ENCODE measurements at regions not wholly inside any gene's neighbourhood (a gene's known extent, or its start where the extent isn't known, plus 50 kb on each side); places are given as distances from the start of the nearest gene placed in this dataset.
A peak's percentile ranks its signal among the peaks of the same experiment; 100 is the strongest.

GRCh38 chr14:101708853-101709532, 52.5 kb upstream of the PPP2R5C start (continued):
- no peak for TF ChIP-seq RBBP5 (IDR thresholded peaks at IDR 0.05; ENCODE audit: borderline replicate concordance, insufficient read depth, low read length, poor library complexity, severe bottlenecking)

GRCh38 chr14:101709533-101709881, 52.0 kb upstream of the PPP2R5C start:
- H3K9me3 ChIP-seq (replicated peaks; ENCODE audit: control insufficient read depth, insufficient read depth, low read depth, low read length) = peaks cover 5% of the 10 kb centered on the region; the same call in 1 of the 2 replicates
- no peaks in the 10 kb centered on the region for H4K20me1 ChIP-seq (replicated peaks; ENCODE audit: control insufficient read depth, insufficient read depth, low read length)
- 0 out of 2 replicates have a peak overlapping the region, but pooled peaks have one; percentile 19 for H3K4me3 ChIP-seq
- ChIA-PET CTCF (ENCODE audit: low intra/inter-chr PET ratio) (interaction anchor here (0.6 kb wide), 1 partner anchor 52 kb away, joined by 3 read pairs; no protein-coding TSS in a partner anchor), POLR2A (interaction anchor here (0.8 to 2.5 kb wide), 10 partner anchors 9 to 306 kb away, joined by 3 to 12 read pairs (median 4); no protein-coding TSS in a partner anchor)
- in situ Hi-C loops (cut with MboI) (loop anchor here (10.0 kb wide), 1 partner anchor 605 kb away; the partner anchor contains the start of gene ZNF839), intact Hi-C loops (cut with micrococcal nuclease) (loop anchor here (5.0 kb wide), 3 partner anchors 183 to 603 kb away; no protein-coding TSS in a partner anchor)
- ATAC-seq (no peak), FAIRE-seq (no peak), DNase-seq (ENCODE audit: extremely low read depth in 1 of 4, low spot score in 3 of 4) (no peak)
- TF ChIP-seq POLR2AphosphoS5 (IDR thresholded peaks at IDR 0.05; ENCODE audit: control insufficient read depth, insufficient read depth, low read depth, low read length) (peak; percentile 35; the same call in 1 of the 2 replicates), ZC3H4 (CRISPR knock-in tag; IDR thresholded peaks at IDR 0.05; ENCODE audit: borderline replicate concordance) (peak; percentile 88; the same call in 1 of the 2 replicates), KDM5B (IDR thresholded peaks at IDR 0.05; ENCODE audit: insufficient replicate concordance, low read depth, low read length) (peak; percentile 55), ZNF133 (CRISPR knock-in tag; IDR thresholded peaks at IDR 0.05) (no peak), ELF2 (CRISPR knock-in tag; IDR thresholded peaks at IDR 0.05) (no peak), DDX20 (tag; IDR thresholded peaks at IDR 0.05; ENCODE audit: low read depth) (no peak), POLR2G (IDR thresholded peaks at IDR 0.05; ENCODE audit: low read depth, low read length) (peak; percentile 61), SUPT5H (IDR thresholded peaks at IDR 0.05) (peak; percentile 64; the same call in 1 of the 2 replicates), ZNF785 (CRISPR knock-in tag; IDR thresholded peaks at IDR 0.05) (no peak), RBFOX2 (IDR thresholded peaks at IDR 0.05; ENCODE audit: low read depth, low read length) (peak; percentile 75), HMGN3 (IDR thresholded peaks at IDR 0.05; ENCODE audit: borderline replicate concordance, extremely low read depth, insufficient read length, low read depth, low read length) (peak; percentile 35), KLF6 (CRISPR knock-in tag; IDR thresholded peaks at IDR 0.05; ENCODE audit: borderline replicate concordance) (no peak), ZNF507 (tag; conservative IDR thresholded peaks at IDR 0.05) (no peak), POLR2AphosphoS2 (IDR thresholded peaks at IDR 0.05; ENCODE audit: low read length) (peak; percentile 93), RB1 (IDR thresholded peaks at IDR 0.05; ENCODE audit: low read depth) (0 out of 2 replicates have a peak, but pooled peaks have one; percentile 11), CEBPB (tag; IDR thresholded peaks at IDR 0.05) (no peak)
- TF ChIP-seq, protein P1, sequence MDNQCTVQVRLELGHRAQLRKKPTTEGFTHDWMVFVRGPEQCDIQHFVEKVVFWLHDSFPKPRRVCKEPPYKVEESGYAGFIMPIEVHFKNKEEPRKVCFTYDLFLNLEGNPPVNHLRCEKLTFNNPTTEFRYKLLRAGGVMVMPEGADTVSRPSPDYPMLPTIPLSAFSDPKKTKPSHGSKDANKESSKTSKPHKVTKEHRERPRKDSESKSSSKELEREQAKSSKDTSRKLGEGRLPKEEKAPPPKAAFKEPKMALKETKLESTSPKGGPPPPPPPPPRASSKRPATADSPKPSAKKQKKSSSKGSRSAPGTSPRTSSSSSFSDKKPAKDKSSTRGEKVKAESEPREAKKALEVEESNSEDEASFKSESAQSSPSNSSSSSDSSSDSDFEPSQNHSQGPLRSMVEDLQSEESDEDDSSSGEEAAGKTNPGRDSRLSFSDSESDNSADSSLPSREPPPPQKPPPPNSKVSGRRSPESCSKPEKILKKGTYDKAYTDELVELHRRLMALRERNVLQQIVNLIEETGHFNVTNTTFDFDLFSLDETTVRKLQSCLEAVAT (IDR thresholded peaks at IDR 0.05) = peak in 1 of 2 experiments; percentile 38; a peak in 1 of 4 replicates
- peak overlapping the region; percentile 92 for H3K4me2 ChIP-seq (ENCODE audit: insufficient read depth, low read length)
- H3K36me3 ChIP-seq (ENCODE audit: control insufficient read depth, insufficient read depth, low read length) = no peaks in the 10 kb centered on the region
- BruUV-seq (replicated peaks) = no TSS peak
- WGBS (ENCODE audit: insufficient coverage, low coverage, missing lambda C conversion rate) = 50% methylated on average over 4 of the region's 11 CpGs
- 0 out of 3 replicates have a peak, but pooled peaks cover 3% of the 10 kb centered on the region for H3K79me2 ChIP-seq (ENCODE audit: control insufficient read depth, insufficient read depth, low read length)
- no peaks in the 10 kb centered on the region for H3K27me3 ChIP-seq (ENCODE audit: control insufficient read depth in 2 of 2, insufficient read depth in 2 of 2, low read length in 2 of 2)
- H3K9me1 ChIP-seq (ENCODE audit: control insufficient read depth, insufficient read depth, low read length) = no peaks in the 10 kb centered on the region
- peak overlapping the region; percentile 99 for H3K27ac ChIP-seq (ENCODE audit: extremely low read depth, low read depth, low read length)
- peak overlapping the region; percentile 88 to 92 for H3K9ac ChIP-seq (ENCODE audit: insufficient read depth in 1 of 2, low read depth in 2 of 2, low read length in 2 of 2)
- H2AFZ ChIP-seq (ENCODE audit: low read depth, low read length) = peak overlapping the region; percentile 71; the same call in 1 of the 2 replicates
- H3K4me1 ChIP-seq (replicated peaks in 1 of 2; ENCODE audit: control insufficient read depth in 2 of 2, insufficient read depth in 2 of 2, low read length in 2 of 2) = peaks cover 49 to 56% of the 10 kb centered on the region in 2 experiments

Measured in K562 (cell line).